SH-SY5Y (cell line): ENCODE measurements at regions not wholly inside any gene's neighbourhood (a gene's known extent, or its start where the extent isn't known, plus 50 kb on each side); places are given as distances from the start of the nearest gene placed in this dataset.

ENCODE experiments used
- GATA2 ChIP-seq: IDR thresholded peaks from 2 replicates; pipeline ENCODE4 v1.6.1; 2011; ENCODE audit warnings: mild to moderate bottlenecking, low read depth, low read length
- GATA3 ChIP-seq: IDR thresholded peaks from 2 replicates; pipeline ENCODE4 v1.6.1; 2011; ENCODE audit warnings: low read depth, mild to moderate bottlenecking, low read length, moderate library complexity

GRCh38 chr14:28280530-28280929 is 486.1 kb upstream of the FOXG1 start:
- TF ChIP-seq GATA2 (no peak), GATA3 (no peak)
